ENCODE measurements at regions not wholly inside any gene's neighbourhood (a gene's known extent, or its start where the extent isn't known, plus 50 kb on each side); places are given as distances from the start of the nearest gene placed in this dataset.

- Histone ChIP-seq H3K14ac (ENCODE audit: insufficient read depth, low read length) (no peak overlapping the region), H2BK15ac (ENCODE audit: low read depth, low read length) (no peak overlapping the region), H2AK5ac (ENCODE audit: insufficient read length, low read length) (no peak overlapping the region), H3K4me1 (ENCODE audit: insufficient read depth, low read length) (no peaks in the 10 kb centered on the region), H3K27me3 (ENCODE audit: insufficient read depth, low read length) (no peaks in the 10 kb centered on the region), H2BK5ac (ENCODE audit: insufficient read length, low read length) (no peak overlapping the region), H2BK120ac (ENCODE audit: low read depth, low read length, poor library complexity, severe bottlenecking) (no peak overlapping the region), H2BK20ac (ENCODE audit: low read depth, low read length, poor library complexity, severe bottlenecking) (no peak overlapping the region), H3K9ac (ENCODE audit: extremely low read depth, insufficient read length, low read length) (no peak overlapping the region), H3K56ac (ENCODE audit: insufficient read length, low read depth, low read length) (no peak overlapping the region), H4K8ac (replicated peaks; ENCODE audit: insufficient read length, low read depth, low read length) (no peak overlapping the region), H3K79me1 (ENCODE audit: insufficient read depth, low read depth, low read length, poor library complexity, severe bottlenecking) (no peaks in the 10 kb centered on the region), H4K20me1 (ENCODE audit: control insufficient read depth, insufficient read depth, insufficient read length) (no peaks in the 10 kb centered on the region), H2AFZ (ENCODE audit: low read length) (no peak overlapping the region), H3K23ac (ENCODE audit: insufficient read length, low read depth, low read length) (no peak overlapping the region), H3K9me3 (ENCODE audit: control insufficient read depth, low read depth, low read length) (no peaks in the 10 kb centered on the region), H3K4me2 (ENCODE audit: insufficient read depth, insufficient read length, low read length) (no peak overlapping the region), H3T11ph (ENCODE audit: low read length) (no peak overlapping the region), H3K27ac (ENCODE audit: insufficient read length, low read depth, low read length) (no peak overlapping the region), H4K91ac (ENCODE audit: insufficient read length, low read depth, low read length) (no peak overlapping the region), H3K23me2 (ENCODE audit: insufficient read length, low read depth, low read length, poor library complexity, severe bottlenecking) (no peaks in the 10 kb centered on the region), H3K79me2 (ENCODE audit: insufficient read depth, low read length) (no peaks in the 10 kb centered on the region), H3K4ac (ENCODE audit: low read depth, low read length) (no peak overlapping the region), H4K5ac (ENCODE audit: insufficient read length, low read depth, low read length) (no peak overlapping the region), H2BK12ac (ENCODE audit: insufficient read length, low read depth, low read length) (no peak overlapping the region), H3K18ac (ENCODE audit: insufficient read length, low read depth, low read length) (no peak overlapping the region)
- H3K4me3 Mint-ChIP-seq: no peak overlapping the region
- no peak overlapping the region for H3K27ac Mint-ChIP-seq
- no peaks in the 10 kb centered on the region for H3K36me3 Mint-ChIP-seq (ENCODE audit: insufficient read depth in 1 of 3, low read depth in 3 of 3)
- TF ChIP-seq CTCF (conservative IDR thresholded peaks at IDR 0.05): no peak
- no peak for DNase-seq
- H3K4me1 Mint-ChIP-seq: no peaks in the 10 kb centered on the region; a peak in 1 of 4 replicates
- H3K27me3 Mint-ChIP-seq (ENCODE audit: low read depth): no peaks in the 10 kb centered on the region
- no CpG with 5 or more reads among the region's 2 CpGs for whole genome bisulfite sequencing (ENCODE audit: extremely low coverage, insufficient read length, low lambda C conversion rate)
- no peaks in the 10 kb centered on the region for H3K9me3 Mint-ChIP-seq
Observed at GRCh38 chr12:59365133-59365532, 230.7 kb upstream of the SLC16A7 start.
